NCI-H526 (cell line): ENCODE measurements at regions not wholly inside any gene's neighbourhood (a gene's known extent, or its start where the extent isn't known, plus 50 kb on each side); places are given as distances from the start of the nearest gene placed in this dataset.

Experiments used
- DNase-seq, 2 experiments: peaks; one replicate each; lab custom pipeline; 2025; lab: John Stamatoyannopoulos, UW

DNA sequence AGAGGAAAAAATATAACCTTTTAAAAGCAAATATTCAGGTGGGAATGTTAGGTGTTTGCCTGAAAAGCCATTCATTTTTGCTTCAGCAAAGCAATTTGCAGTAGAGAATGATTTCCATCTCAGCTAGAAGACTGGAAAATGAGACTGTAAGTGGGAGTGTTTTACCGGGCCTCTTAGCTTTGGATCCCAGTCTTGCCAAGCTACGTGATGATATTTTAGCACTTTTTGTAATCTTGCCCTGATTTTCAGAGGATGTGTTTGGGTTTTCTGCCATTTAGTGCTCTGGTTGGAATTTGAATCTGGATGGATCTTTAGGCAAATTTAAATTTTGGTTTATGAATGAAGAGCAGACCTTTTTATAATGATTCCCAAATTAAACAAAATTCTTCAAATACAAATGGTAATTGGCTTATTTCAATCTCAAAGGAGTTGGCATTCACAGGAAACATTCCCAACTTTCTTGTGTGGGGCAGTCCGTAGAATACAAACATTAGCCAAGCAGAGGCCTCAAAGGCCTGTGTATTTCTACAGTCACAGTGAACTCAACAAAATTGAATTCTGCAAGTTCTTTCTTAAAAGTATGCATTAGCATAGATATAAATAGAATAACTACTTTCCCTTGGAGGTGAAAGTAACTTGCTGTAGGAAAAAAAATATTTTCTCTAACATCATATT lies 646.4 kb downstream of the CDY2B start:
- no peak for DNase-seq

DNA sequence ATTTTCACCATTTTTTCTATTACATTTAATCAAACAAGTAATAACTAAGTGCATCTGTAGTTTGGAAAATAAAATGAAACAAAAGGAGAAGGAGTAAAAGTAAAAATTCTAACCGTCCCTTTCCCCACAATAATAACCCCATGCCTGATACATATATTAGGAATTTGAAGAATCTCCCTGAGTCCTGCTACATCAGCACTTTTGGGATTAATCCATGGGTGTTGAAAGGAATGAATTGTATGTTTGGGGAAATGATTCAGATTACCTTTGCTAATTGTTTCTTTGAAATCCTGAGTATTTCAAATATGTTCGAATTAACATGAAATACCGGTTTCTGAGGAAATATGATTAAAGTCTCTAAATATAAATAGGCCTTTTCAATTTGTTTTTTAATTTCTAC lies 648.0 kb downstream of the CDY2B start:
- no peak for DNase-seq

DNA sequence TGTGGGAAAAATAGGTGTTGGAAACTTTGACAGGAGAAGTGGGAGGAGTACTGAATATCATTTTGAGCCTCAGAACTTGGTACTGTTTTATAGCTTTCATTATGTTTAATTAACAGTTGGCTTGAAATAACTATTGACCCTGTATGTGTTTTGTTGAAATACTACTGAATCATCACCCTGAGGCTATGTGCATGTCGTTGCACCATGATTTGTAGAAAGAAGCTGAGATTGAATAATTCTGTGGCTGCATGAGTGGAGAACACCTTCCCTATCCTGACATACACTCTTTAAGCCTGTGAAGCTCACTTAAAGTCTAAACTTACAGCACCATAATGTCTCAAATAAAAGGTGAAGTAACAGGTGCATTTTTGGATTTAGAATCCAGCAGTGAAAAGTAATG lies 656.5 kb downstream of the CDY2B start:
- DNase-seq, result no peak

DNA sequence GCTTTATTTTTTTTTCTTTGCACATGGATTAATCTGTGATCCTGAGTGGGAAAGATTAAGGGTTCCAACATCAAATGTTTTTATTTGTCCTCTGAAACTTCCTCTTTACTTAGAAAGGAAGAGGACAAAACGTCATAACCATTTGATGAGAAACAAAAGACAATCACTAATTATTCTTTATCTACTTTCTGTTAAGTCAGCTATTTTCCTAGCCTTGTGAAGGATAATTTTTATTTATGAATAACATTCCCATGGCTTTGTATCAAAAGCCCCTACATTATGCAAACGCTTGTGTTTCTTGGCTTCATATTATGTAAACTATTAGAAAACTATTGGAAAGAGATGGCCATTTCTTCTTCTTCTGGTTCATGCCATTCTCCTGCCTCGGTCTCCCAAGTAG lies 677.6 kb downstream of the CDY2B start:
- DNase-seq, result no peak

DNA sequence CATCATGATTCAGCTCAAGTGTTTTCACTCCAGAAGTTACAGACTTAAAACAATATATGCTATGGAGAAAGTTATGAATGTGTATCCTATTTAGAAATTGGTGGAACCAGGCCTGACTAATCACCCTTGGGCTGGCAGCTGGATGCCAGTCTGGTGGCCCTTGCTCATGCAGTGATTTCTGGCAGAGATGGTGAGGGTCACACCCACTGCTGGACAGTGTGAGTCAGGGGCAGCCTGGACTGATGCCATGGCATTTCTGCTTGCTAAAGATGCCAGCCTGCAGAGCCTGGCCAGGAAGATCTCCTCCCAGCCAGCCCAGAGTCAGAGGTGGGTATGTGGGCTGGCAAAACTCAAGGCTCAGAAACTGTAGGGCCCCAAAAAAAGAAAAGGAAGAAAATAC lies 695.7 kb downstream of the CDY2B start:
- no peak for DNase-seq

DNA sequence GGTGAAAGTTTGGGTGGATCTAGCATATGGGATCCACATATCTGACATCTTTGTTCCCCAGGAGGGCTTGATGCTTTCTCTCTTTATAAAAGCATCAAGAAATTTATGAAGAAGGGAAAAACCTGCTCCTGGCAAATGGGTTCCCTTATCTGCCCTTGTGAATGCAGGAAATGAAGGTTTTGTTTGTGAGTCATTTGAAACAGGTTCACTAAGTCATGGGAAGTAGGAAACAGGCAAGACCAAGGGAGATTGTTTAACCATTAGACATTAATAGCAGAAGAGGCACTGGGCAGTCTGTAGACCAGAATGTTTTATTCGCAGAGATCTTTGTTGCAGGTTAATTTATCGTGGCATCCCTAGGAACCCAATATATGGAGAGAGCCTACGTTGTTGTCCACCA lies 713.1 kb downstream of the CDY2B start:
- DNase-seq, result no peak

DNA sequence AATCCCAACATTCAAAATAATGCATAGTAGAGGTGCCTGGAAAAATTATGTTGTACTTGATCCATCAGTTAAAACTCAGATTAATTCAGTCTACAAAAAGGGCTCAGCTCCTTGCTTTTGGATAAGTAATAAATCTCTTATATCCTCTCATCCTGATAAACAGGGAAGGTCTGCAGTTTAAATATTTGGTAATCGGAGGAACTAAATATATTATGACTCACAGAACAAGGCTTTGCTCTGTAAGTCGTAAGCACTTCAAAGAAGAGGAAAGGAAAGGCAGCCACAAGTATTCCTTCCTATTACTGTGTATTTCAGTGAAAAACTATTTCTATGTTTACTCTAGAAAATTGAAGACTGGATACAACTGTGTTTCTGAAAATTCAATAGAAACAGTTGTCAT lies 757.9 kb downstream of the CDY2B start:
- no peak for DNase-seq

DNA sequence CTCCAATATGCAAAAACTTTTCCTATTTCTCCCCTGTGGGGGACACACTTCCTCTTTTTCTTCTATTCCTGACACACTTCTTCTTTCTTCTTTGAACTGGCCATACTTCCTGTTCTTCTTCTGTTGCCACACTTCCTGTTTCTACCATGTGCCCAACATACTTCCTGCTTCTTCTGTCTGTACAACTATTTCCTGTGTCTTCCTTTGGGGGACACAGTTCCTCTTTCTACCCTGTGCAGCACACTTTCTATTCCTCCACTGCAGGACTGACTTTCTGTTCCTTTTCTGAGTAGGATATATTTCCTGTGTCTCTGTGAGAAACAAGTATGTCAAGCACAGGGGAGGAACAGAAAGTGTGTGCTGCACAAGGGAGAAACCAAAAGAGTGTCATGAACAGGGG lies 794.7 kb downstream of the CDY2B start:
- DNase-seq, result no peak

DNA sequence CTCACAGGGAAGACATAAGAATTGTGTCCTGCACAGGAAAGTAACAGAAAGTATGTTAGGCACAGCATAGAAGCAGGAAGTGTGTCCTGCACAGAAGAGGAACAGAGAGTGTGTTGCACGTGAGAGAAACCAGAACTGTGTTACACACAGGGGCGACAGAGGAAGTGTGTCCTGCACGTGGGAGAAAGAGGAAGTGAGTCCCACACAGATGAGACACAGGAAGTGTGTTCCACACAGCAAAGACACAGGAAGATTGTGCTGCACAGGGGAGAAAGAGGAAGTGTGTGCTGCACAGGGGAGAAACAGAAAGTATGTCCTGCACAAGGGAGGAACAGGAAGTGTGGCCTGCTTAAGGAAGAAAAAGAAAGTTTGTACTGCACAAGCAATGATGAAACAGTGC lies 800.1 kb downstream of the CDY2B start:
- DNase-seq, result no peak

DNA sequence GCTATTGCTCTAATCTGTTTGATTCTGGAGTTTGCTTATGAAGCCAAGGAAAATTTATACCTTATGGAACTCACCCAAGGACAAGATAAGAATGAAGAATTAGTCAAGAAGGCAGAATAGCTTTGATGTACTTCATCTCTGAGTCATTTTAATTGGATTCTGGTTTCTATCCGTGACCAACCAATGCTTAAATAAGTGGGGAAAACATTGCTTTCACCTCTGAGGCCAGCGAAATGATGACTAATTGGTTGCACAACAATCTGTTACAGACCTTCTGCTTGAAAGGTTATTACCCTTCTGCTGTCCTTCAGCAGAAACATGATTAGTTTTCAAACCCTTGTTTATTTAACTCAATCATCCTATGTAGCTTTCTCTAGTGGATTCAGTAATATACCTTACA lies 812.7 kb downstream of the CDY2B start:
- DNase-seq, result no peak

DNA sequence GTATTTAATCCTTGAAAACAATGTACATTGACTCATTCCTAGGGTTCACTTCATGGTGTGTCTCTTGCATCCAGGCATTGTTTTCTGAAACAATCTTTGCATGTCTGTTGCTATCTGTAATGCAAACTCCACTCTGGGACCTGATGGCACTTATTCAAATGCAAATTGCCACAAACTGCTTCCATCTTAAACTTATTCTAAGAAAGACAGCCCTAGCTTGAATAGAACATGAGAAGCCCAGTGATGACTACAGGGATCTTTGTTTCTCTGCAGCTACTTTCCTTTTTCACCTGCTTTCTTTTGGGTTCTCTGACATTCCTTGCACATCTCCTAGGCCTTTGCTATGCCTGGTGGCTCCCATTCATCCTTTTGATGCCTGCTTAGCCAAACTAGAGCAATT lies 827.0 kb downstream of the CDY2B start:
- no peak for DNase-seq

DNA sequence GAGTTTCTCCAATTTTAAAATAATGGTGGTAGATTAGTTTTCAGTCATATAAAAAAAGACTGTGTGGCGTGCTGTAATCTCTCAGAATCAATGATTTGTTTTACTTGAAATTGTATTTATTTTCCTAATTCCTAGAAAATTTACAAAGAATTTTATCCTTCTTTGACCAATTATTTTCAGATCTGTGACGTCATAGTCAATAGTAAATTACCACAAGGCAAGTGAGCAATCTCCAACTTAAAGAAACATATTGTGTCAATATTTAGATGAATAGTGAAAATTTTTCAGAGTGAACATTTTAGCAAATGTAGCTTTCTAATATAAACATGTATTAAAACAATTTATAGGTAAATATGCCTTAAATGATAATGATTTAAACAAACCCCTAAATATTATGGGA lies 829.6 kb downstream of the CDY2B start:
- no peak for DNase-seq

DNA sequence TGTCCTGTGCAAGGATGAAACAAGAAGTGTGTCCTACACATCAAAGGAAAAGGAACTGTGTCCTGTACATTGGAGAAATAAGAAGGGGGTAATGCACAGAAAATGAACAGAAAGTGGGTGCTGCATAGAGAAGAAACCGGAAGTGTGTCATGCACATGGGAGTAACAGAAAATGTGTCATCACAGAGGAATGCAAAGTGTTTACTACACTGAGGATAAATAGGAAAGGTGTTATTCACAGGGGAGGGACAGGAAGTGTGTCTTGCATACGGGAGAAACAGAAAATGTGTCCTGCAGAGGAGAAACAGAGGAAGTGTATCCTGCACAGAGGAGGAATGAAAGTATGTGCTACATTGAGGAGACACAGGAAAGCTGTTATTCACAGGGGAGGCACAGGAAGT lies 834.9 kb downstream of the CDY2B start:
- DNase-seq, result no peak

DNA sequence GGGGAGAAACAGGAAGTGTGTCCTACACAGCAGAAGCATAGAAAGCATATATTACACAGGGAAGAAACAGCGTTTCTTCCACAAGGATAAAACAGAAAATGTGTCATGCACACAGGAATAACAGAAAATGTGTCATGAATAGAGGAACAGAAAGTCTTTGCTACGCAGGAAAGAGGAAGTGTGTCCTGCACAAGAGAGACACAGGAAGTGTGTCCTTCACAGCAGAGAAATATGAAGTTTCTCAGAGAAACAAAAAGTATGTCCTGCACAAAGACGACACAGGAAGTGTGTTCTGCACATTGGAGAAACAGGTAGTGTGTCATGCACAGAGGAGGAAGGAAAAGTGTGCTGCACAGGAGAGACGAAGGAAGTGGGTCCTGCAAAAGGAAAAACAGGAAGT lies 835.3 kb downstream of the CDY2B start:
- no peak for DNase-seq

DNA sequence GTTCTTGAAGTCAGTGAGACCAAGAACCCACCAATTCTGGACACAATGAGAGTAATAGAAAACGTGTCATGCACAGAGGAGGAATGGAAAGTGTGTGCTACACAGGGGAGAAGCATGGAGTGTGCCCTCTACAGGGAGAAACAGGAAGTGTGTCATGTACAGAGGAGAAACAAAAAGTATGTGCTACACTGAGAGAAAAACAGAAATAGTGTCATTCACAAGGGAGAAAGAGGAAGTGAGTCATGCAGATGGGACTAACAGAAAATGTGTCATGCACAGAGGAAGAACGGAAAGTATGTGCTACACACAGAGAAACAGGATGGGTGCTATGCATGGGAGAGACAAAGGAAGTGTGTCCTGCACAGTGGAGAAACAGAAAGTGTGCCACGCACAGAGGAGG lies 835.7 kb downstream of the CDY2B start:
- DNase-seq, result no peak

DNA sequence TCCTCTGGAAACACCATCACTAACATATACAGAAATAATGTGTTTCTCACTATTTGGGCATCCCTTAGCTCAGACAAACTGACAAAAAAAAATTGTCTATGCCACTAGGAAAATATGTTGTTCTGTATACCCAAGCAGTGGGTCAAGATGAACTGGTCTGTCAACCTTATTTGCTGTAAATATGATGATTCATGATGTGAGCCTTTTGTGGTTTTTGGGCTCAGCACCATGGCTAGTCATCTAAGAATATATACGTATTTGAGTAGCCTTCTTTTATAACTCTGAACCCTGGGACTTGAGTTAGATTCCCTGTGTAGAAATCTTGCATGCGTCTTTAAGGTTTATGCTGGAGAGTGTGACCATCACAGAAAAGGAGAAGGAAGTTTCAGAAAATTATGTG lies 841.6 kb downstream of the CDY2B start:
- no peak for DNase-seq

DNA sequence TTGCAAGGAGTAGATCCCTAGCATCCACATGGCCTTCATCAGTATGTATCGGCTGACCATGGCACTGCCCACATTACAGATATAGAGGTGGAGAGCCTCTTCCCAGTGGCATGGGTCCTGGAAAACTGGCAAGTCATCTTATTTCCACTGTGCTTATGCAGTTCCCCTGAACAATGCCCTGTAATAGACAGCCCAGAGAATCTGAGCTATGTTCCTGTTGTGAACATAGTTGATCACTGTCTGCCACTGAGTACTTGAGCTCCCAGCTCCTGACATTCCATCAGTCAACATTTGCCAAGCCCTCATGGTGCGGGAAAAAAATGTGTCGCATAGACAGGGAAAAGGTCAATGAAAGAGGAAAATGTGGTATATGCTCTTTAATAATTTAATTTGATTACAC lies 861.9 kb downstream of the CDY2B start:
- no peak for DNase-seq

DNA sequence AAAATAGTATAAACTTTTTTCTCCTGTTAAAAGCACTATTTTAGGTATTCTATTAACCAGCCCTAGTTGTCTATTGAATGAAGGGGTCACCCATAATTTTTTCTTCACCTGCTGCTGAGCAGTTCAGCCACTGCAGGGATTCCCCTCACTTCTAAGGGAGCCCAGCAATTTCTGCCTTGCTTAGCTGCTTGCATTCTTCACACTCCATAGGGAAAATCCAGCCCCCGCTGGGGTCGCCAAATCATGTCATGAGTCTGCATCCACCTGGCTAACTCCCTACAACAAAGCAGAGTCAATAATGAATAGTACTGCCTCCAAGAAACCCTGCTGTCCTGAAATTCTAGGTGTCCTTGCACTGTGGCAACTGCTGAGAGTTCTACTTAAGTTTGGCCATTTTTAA lies 886.5 kb downstream of the CDY2B start:
- no peak for DNase-seq

DNA sequence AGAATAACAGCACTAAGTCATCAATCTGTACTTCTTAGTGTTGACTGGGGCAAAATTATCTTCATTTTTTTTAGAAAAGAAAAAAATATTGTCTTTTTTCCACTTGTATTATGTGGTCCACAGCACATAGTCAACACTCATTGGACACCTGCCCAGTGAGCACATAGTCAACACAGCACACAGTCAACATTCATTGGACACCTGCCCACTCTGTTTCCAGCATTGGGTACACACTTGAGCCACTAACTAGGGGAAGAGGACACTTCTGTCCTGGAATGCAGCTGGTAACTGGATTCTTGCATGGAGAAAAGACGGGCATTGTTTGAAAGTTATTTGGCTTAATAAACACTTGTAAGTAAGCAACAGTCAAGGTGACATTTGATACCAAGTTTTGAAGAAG lies 898.2 kb downstream of the CDY2B start:
- no peak for DNase-seq

DNA sequence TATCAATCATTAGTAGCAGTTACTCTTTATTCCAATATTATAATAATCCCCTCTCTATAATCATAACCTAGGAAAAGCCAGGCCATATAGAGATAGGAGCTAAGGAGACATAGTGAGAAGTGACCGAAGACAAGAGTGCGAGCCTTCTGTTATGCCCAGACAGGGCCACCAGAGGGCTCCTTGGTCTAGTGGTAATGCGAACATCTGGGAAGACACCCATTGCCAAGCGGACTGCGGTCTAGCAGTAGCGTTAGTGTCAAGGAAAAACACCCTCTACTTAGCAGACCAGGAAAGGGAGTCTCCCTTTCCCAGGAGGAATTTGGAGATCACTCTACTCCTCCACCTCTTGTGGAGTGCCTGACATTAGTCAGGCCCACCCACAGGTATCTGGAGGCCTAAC lies 920.9 kb downstream of the CDY2B start:
- DNase-seq, result no peak

DNA sequence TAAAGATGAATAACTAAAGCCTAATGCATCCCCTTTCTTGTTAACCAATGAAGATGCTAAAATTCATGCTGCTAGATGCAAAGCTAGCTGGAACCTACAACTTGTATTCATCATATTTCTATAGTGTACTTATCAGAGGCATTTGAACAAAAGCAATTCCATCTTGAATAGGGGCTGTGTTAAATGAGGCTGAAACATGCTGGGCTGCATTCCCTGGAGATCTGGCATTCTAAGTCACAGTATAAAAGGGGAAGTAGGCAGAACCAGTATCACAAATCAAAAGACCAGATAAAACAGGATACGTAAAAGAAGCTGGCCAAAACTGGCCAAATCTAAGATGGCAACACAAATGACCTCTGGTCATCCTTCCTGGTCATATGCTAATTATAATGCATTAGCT lies 932.8 kb downstream of the CDY2B start:
- no peak for DNase-seq
